ENCODE measurements at regions not wholly inside any gene's neighbourhood (a gene's known extent, or its start where the extent isn't known, plus 50 kb on each side); places are given as distances from the start of the nearest gene placed in this dataset.

DNA sequence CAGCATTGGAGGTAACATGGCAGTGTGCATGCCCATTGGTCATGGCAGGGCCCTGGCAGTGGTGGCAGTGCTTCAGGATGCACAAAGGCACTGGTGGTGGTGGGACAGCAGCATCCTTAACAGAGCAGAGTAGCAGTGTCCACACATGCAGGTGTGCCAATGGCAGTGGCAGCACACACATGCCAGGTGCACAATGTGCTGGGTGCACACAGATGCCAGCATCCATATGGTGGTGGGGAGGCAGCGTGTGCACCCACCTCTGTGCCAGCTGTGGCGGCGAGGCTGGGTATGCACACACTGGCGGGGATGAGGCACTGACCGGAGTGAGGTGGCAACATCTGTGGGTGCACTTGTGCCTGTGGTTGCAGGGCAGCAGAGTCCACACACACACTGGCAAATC, 150.6 kb downstream of the SI start:
- no peaks in the 10 kb centered on the region for H3K4me1 ChIP-seq (ENCODE audit: control insufficient read depth, insufficient read depth, low read length)
- TF ChIP-seq, protein P1, sequence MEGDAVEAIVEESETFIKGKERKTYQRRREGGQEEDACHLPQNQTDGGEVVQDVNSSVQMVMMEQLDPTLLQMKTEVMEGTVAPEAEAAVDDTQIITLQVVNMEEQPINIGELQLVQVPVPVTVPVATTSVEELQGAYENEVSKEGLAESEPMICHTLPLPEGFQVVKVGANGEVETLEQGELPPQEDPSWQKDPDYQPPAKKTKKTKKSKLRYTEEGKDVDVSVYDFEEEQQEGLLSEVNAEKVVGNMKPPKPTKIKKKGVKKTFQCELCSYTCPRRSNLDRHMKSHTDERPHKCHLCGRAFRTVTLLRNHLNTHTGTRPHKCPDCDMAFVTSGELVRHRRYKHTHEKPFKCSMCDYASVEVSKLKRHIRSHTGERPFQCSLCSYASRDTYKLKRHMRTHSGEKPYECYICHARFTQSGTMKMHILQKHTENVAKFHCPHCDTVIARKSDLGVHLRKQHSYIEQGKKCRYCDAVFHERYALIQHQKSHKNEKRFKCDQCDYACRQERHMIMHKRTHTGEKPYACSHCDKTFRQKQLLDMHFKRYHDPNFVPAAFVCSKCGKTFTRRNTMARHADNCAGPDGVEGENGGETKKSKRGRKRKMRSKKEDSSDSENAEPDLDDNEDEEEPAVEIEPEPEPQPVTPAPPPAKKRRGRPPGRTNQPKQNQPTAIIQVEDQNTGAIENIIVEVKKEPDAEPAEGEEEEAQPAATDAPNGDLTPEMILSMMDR (conservative IDR thresholded peaks at IDR 0.05): no peak
- no peaks in the 10 kb centered on the region for H3K27me3 ChIP-seq (ENCODE audit: control insufficient read depth, insufficient read depth, low read length, poor library complexity, severe bottlenecking)
- no peaks in the 10 kb centered on the region for H3K36me3 ChIP-seq (ENCODE audit: control insufficient read depth, insufficient read depth, low read length)
- no peak overlapping the region for H3K4me3 ChIP-seq (ENCODE audit: low read length)
- DNase-seq: no peak
- Mint-ChIP-seq H3K4me1 (no peaks in the 10 kb centered on the region), H3K4me3 (no peak overlapping the region), H3K27me3 (ENCODE audit: insufficient read depth) (no peaks in the 10 kb centered on the region), H3K27ac (no peak overlapping the region), H3K9me3 (no peaks in the 10 kb centered on the region), H3K36me3 (ENCODE audit: low read depth) (no peaks in the 10 kb centered on the region)
- H3K9ac ChIP-seq (ENCODE audit: extremely low read depth, low read length, poor library complexity, severe bottlenecking): no peak overlapping the region
- no peaks in the 10 kb centered on the region for H3K9me3 ChIP-seq (ENCODE audit: control insufficient read depth, low read length)
- 92 to 100% methylated on average over 2 to 5 of the region's 5 CpGs for WGBS, 2 experiments (ENCODE audit: insufficient coverage in 1 of 2, insufficient read length in 1 of 2)
- no peak overlapping the region for H3K27ac ChIP-seq (ENCODE audit: low read depth, low read length)

DNA sequence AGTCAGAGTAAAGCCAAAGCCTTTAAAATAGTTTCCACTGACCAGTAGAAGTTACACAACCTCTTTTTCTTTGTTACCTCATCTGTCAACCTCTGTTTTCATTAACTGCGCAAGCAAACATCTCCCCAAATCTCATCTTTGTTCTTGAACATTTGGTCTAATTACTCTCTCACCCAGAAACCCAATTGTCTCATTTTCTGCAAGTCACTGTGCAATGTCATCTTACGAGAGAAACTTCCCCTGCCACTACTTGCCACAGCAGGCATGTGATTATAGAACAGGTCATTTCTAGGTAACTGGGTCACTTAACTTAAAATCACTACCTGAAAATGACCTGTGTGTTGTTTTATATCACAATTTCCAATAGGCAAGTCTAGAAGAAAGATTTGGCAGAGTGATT, 159.4 kb downstream of the SI start:
- Histone ChIP-seq H3K4me3 (ENCODE audit: low read length) (no peak overlapping the region), H3K9me3 (ENCODE audit: control insufficient read depth, low read length) (peaks cover under 1% of the 10 kb centered on the region), H3K27ac (ENCODE audit: low read depth, low read length) (no peak overlapping the region), H3K4me1 (ENCODE audit: control insufficient read depth, insufficient read depth, low read length) (no peaks in the 10 kb centered on the region), H3K27me3 (ENCODE audit: control insufficient read depth, insufficient read depth, low read length, poor library complexity, severe bottlenecking) (no peaks in the 10 kb centered on the region), H3K36me3 (ENCODE audit: control insufficient read depth, insufficient read depth, low read length) (no peaks in the 10 kb centered on the region), H3K9ac (ENCODE audit: extremely low read depth, low read length, poor library complexity, severe bottlenecking) (no peak overlapping the region)
- Mint-ChIP-seq H3K36me3 (ENCODE audit: low read depth) (no peaks in the 10 kb centered on the region), H3K27ac (no peak overlapping the region), H3K4me1 (no peaks in the 10 kb centered on the region), H3K9me3 (peaks cover 4% of the 10 kb centered on the region), H3K4me3 (no peak overlapping the region), H3K27me3 (ENCODE audit: insufficient read depth) (no peaks in the 10 kb centered on the region)
- WGBS, 2 experiments (ENCODE audit: insufficient coverage in 1 of 2, insufficient read length in 1 of 2): 96 to 100% methylated on average over 1 to 2 of the region's 2 CpGs
- no peak for DNase-seq
- TF ChIP-seq, protein P1 (conservative IDR thresholded peaks at IDR 0.05): no peak

DNA sequence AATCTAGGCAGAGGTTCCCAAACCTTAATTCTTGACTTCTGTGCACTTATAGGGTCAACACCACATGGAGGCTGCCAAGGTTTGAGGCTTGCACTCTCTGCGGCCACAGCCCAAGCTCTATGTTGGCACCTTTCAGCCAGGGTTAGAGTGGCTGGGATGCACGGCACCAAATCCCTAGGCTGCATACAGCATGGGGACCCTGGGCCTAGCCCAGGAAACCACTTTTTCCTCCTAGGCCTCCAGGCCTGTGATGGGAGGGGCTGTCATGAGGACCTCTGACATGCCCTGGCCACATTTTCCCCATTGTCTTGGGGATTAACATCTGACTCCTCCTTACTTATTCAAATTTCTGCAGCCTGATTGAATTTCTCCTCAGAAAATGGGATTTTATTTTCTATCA, 165.4 kb downstream of the SI start:
- Mint-ChIP-seq H3K27me3 (ENCODE audit: insufficient read depth) (no peaks in the 10 kb centered on the region), H3K36me3 (ENCODE audit: low read depth) (peaks cover 5% of the 10 kb centered on the region), H3K9me3 (peaks cover 25% of the 10 kb centered on the region), H3K4me1 (no peaks in the 10 kb centered on the region), H3K4me3 (no peak overlapping the region), H3K27ac (no peak overlapping the region)
- TF ChIP-seq, protein P1 (conservative IDR thresholded peaks at IDR 0.05): no peak
- 93 to 100% methylated on average over 1 to 2 of the region's 2 CpGs for WGBS, 2 experiments (ENCODE audit: insufficient coverage in 1 of 2, insufficient read length in 1 of 2)
- Histone ChIP-seq H3K4me3 (ENCODE audit: low read length) (peak overlapping the region; percentile 25), H3K27me3 (ENCODE audit: control insufficient read depth, insufficient read depth, low read length, poor library complexity, severe bottlenecking) (no peaks in the 10 kb centered on the region), H3K4me1 (ENCODE audit: control insufficient read depth, insufficient read depth, low read length) (no peaks in the 10 kb centered on the region), H3K9me3 (ENCODE audit: control insufficient read depth, low read length) (peaks cover 22% of the 10 kb centered on the region), H3K36me3 (ENCODE audit: control insufficient read depth, insufficient read depth, low read length) (no peaks in the 10 kb centered on the region), H3K9ac (ENCODE audit: extremely low read depth, low read length, poor library complexity, severe bottlenecking) (no peak overlapping the region), H3K27ac (ENCODE audit: low read depth, low read length) (no peak overlapping the region)
- DNase-seq: no peak
